OCI-LY7 (cell line): ENCODE measurements at regions not wholly inside any gene's neighbourhood (a gene's known extent, or its start where the extent isn't known, plus 50 kb on each side); places are given as distances from the start of the nearest gene placed in this dataset.
A peak's percentile ranks its signal among the peaks of the same experiment; 100 is the strongest.

ENCODE experiments used
- BruUV-seq: library from RNA; stranded (reverse); fragments of 400-500 nt; replicated peaks from 2 replicates; lab custom pipeline; 2021; lab: Mats Ljungman, UMichigan
- CTCF ChIA-PET: fragments of 300-600 bp; sonication (Branson Sonifier 250); formaldehyde crosslinking; loops from one replicate; lab custom pipeline; 2022; ENCODE audit warnings: antibody characterized with exemption; ENCODE audit not compliant: unreplicated experiment; lab: Charles Lee
- POLR2A ChIA-PET: fragments of 300-600 bp; sonication (Branson Sonifier 250); formaldehyde crosslinking; loops from one replicate; lab custom pipeline; 2022; ENCODE audit warnings: antibody characterized with exemption; lab: Charles Lee
- DNase-seq: peaks from one replicate; pipeline ENCODE4 v3.0.0-alpha.2; 2015; ENCODE audit warnings: low spot score
- H2AFZ ChIP-seq: fragments of 200-600 bp; sonication (generic), shearing (Covaris generic); 2 replicates; pipeline ENCODE4 v1.6.1; 2014; ENCODE audit warnings: mild to moderate bottlenecking, antibody characterized with exemption, low read length, moderate library complexity
- H3K27ac ChIP-seq: fragments of 200-600 bp; sonication (generic); 2 replicates; pipeline ENCODE4 v1.5.1; 2014; ENCODE audit warnings: mixed run types, low read depth, mild to moderate bottlenecking, moderate library complexity, low read length, inconsistent platforms; ENCODE audit not compliant: poor library complexity, severe bottlenecking
- H3K36me3 ChIP-seq: fragments of 200-600 bp; sonication (generic); 2 replicates; pipeline ENCODE4 v1.6.1; 2014; ENCODE audit warnings: mild to moderate bottlenecking, antibody characterized with exemption, low read length, moderate library complexity, mixed read lengths; ENCODE audit not compliant: insufficient read depth
- H3K4me1 ChIP-seq: fragments of 200-600 bp; sonication (generic); 2 replicates; pipeline ENCODE4 v1.5.1; 2014; ENCODE audit warnings: mild to moderate bottlenecking, low read length; ENCODE audit not compliant: insufficient read depth, poor library complexity, severe bottlenecking
- H3K4me2 ChIP-seq: fragments of 200-600 bp; sonication (generic); 2 replicates; pipeline ENCODE4 v1.6.1; 2014; ENCODE audit warnings: mild to moderate bottlenecking, low read length
- H3K4me3 ChIP-seq: fragments of 200-600 bp; sonication (generic); 2 replicates; pipeline ENCODE4 v1.5.1; 2014; ENCODE audit warnings: mild to moderate bottlenecking, low read depth, low read length; ENCODE audit not compliant: poor library complexity, severe bottlenecking
- H3K79me2 ChIP-seq: fragments of 200-600 bp; sonication (generic); 2 replicates; pipeline ENCODE4 v1.6.1; 2016; ENCODE audit warnings: low read depth, mild to moderate bottlenecking, low read length, moderate library complexity, mixed read lengths; ENCODE audit not compliant: insufficient read depth
- H3K9me2 ChIP-seq: fragments of 200-600 bp; sonication (generic); 2 replicates; pipeline ENCODE4 v1.6.1; 2016; ENCODE audit warnings: mild to moderate bottlenecking, low read length, mixed read lengths; ENCODE audit not compliant: insufficient read depth
- H3K9me3 ChIP-seq: fragments of 200-600 bp; sonication (generic); 2 replicates; pipeline ENCODE4 v1.6.1; 2014; ENCODE audit warnings: mild to moderate bottlenecking, mixed run types, low read length, mixed read lengths
- H4K20me1 ChIP-seq: fragments of 200-600 bp; sonication (generic); 2 replicates; pipeline ENCODE4 v1.6.1; 2014; ENCODE audit warnings: mild to moderate bottlenecking, antibody characterized with exemption, low read length, moderate library complexity, mixed read lengths; ENCODE audit not compliant: insufficient read depth
- EZH2phosphoT487 ChIP-seq: fragments of 200-600 bp; sonication (generic); IDR thresholded peaks from 2 replicates; pipeline ENCODE4 v1.6.1; 2018; ENCODE audit warnings: low read depth, borderline replicate concordance, mild to moderate bottlenecking, mixed run types, antibody characterized with exemption, low read length, moderate library complexity, mixed read lengths
- intact Hi-C: fragments of 100-400 bp; cut with micrococcal nuclease; formaldehyde crosslinking; loops from one replicate; pipeline ENCODE4 v1.10.0; 2022; ENCODE audit not compliant: unreplicated experiment
- TF ChIP-seq, protein P1 (sequence below): fragments of 200-600 bp; sonication (generic); conservative IDR thresholded peaks from 2 replicates; pipeline ENCODE4 v1.5.1; 2014; ENCODE audit warnings: mild to moderate bottlenecking, antibody characterized with exemption, low read length, moderate library complexity, mixed read lengths

DNA sequence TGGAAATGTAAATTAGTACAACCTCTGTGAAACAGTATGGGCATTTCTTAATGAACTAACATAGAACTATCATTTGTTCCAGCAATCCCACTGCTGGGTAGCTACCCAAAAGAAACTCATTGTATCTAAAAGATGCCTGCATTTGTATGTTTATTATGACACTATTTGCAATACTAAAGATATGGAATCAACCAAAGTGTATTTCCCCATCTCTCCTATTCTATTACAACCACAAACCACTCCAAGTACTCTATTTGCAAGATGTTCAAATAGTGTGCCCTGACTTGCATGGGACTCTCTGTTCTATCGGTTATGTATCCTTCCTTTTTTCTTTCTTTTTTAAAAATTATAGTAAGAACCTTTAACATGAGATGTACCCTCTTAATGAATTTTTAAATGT lies 845.2 kb downstream of the CDH11 start:
- no peaks in the 10 kb centered on the region for H3K79me2 ChIP-seq
- ChIA-PET POLR2A (interaction anchor here (1.0 kb wide), 2 partner anchors 15 to 36 kb away, joined by 3 read pairs; no protein-coding TSS in a partner anchor), CTCF (no interaction called here)
- no peaks in the 10 kb centered on the region for H4K20me1 ChIP-seq
- no TSS peak for BruUV-seq
- intact Hi-C loops, result no loop called here
- H3K9me3 ChIP-seq, result peaks cover 22% of the 10 kb centered on the region; the same call in 1 of the 2 replicates
- TF ChIP-seq, protein P1, sequence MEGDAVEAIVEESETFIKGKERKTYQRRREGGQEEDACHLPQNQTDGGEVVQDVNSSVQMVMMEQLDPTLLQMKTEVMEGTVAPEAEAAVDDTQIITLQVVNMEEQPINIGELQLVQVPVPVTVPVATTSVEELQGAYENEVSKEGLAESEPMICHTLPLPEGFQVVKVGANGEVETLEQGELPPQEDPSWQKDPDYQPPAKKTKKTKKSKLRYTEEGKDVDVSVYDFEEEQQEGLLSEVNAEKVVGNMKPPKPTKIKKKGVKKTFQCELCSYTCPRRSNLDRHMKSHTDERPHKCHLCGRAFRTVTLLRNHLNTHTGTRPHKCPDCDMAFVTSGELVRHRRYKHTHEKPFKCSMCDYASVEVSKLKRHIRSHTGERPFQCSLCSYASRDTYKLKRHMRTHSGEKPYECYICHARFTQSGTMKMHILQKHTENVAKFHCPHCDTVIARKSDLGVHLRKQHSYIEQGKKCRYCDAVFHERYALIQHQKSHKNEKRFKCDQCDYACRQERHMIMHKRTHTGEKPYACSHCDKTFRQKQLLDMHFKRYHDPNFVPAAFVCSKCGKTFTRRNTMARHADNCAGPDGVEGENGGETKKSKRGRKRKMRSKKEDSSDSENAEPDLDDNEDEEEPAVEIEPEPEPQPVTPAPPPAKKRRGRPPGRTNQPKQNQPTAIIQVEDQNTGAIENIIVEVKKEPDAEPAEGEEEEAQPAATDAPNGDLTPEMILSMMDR, result no peak
- no peak for TF ChIP-seq EZH2phosphoT487
- H3K36me3 ChIP-seq, result no peaks in the 10 kb centered on the region
- no peak for DNase-seq
- no peak overlapping the region for H3K4me2 ChIP-seq
- no peaks in the 10 kb centered on the region for H3K9me2 ChIP-seq
- no peak overlapping the region for H3K27ac ChIP-seq
- peaks cover 9% of the 10 kb centered on the region for H3K4me1 ChIP-seq
- no peak overlapping the region for H3K4me3 ChIP-seq
- H2AFZ ChIP-seq, result peak overlapping the region; percentile 30; the same call in 1 of the 2 replicates

DNA sequence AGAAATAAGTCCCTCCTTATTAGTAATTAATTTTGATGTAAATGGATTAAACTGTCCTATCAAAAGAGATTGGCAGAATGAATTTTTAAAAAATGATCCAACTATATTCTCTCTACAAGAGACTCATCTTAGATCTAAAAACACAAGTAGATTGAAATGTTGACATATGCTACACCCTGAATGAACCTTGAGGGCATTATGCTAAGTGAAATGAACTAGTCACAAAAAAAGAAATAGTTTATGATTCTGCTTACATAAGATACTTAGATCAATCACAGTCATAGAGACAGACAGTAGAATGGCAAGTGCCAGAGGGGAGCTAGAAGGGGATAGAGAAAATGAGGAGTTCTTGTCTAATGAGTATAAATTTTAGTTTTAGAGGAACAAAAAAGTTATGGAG lies 849.8 kb downstream of the CDH11 start:
- H3K4me2 ChIP-seq, result no peak overlapping the region
- H3K9me3 ChIP-seq, result peaks cover 49% of the 10 kb centered on the region; the same call in 1 of the 2 replicates
- H2AFZ ChIP-seq, result peak overlapping the region; percentile 1; the same call in 1 of the 2 replicates
- intact Hi-C loops, result no loop called here
- no peak overlapping the region for H3K4me3 ChIP-seq
- H3K79me2 ChIP-seq, result no peaks in the 10 kb centered on the region
- H3K4me1 ChIP-seq, result peaks cover 9% of the 10 kb centered on the region
- no peaks in the 10 kb centered on the region for H4K20me1 ChIP-seq
- ChIA-PET POLR2A (interaction anchor here (0.5 to 1.3 kb wide), 5 partner anchors 10 to 26 kb away, joined by 3 to 4 read pairs (median 3); no protein-coding TSS in a partner anchor), CTCF (no interaction called here)
- BruUV-seq, result no TSS peak
- no peak for DNase-seq
- H3K27ac ChIP-seq, result no peak overlapping the region
- no peak for TF ChIP-seq EZH2phosphoT487
- TF ChIP-seq, protein P1, result no peak
- no peaks in the 10 kb centered on the region for H3K9me2 ChIP-seq
- peaks cover 13% of the 10 kb centered on the region; the same call in 1 of the 2 replicates for H3K36me3 ChIP-seq

- no peak for TF ChIP-seq EZH2phosphoT487
- TF ChIP-seq, protein P1, result no peak
- H3K9me2 ChIP-seq, result no peaks in the 10 kb centered on the region
- no peak for DNase-seq
- no peak overlapping the region for H3K4me2 ChIP-seq
- no peak overlapping the region for H3K27ac ChIP-seq
- ChIA-PET POLR2A (interaction anchor here (1.4 kb wide), 1 partner anchor 12 kb away, joined by 4 read pairs; no protein-coding TSS in a partner anchor), CTCF (no interaction called here)
- H3K36me3 ChIP-seq, result peaks cover 13% of the 10 kb centered on the region; the same call in 1 of the 2 replicates
- H3K79me2 ChIP-seq, result no peaks in the 10 kb centered on the region
- no peak overlapping the region for H3K4me3 ChIP-seq
- BruUV-seq, result no TSS peak
- peaks cover 45% of the 10 kb centered on the region; the same call in 1 of the 2 replicates for H3K9me3 ChIP-seq
- H4K20me1 ChIP-seq, result no peaks in the 10 kb centered on the region
- H3K4me1 ChIP-seq, result no peaks in the 10 kb centered on the region
- intact Hi-C loops, result no loop called here
- H2AFZ ChIP-seq, result peak overlapping the region; percentile 69
Observed at GRCh38 chr16:64269756-64270155, 852.1 kb downstream of the CDH11 start.
